ENCODE measurements at regions not wholly inside any gene's neighbourhood (a gene's known extent, or its start where the extent isn't known, plus 50 kb on each side); places are given as distances from the start of the nearest gene placed in this dataset.

DNA sequence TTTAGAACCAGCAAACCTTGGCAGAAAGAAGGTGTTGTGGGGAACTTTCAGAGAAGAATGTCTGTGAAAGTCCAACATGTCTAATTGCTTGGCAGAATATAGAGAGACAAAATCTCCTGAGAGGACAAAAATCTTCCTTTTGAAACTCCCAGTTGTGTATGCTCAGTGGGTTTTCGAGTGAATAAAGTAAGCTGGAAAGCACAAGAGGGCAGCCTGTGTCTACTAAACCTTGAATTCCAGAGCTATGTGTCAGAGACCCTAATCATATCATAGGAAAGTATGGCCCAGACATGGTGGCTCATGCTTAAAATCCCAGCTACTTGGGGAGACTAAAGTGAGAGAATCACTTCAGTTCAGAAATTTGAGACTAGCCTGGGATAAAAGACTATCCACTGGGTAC, 661.2 kb downstream of the SLC16A7 start:
- DNase-seq: peak in 1 of 2 experiments; percentile 2

- DNase-seq: no peak
These were observed 663.4 kb downstream of the SLC16A7 start for GRCh38 chr12:60259225-60259624.

GRCh38 chr12:60262378-60262777, 666.5 kb downstream of the SLC16A7 start:
- DNase-seq: no peak

DNA sequence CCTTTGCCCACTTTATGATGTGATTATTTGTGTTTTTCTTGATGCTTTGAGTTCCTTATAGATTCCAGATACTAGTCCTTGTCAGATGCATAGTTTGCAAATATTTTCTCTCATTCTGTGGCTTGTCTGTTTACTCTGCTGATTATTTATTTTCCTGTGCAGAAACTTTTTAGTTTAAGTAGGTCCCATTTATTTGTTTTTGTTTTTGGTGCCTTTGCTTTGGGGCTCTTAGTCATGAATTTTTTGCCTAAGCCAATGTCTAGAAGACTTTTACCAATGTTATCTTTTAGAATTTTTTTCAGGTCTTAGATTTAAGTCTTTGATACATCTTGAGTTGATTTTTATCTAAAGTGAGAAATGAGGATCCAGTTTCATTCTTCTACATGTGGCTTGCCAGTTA, 667.3 kb downstream of the SLC16A7 start:
- DNase-seq: no peak

DNA sequence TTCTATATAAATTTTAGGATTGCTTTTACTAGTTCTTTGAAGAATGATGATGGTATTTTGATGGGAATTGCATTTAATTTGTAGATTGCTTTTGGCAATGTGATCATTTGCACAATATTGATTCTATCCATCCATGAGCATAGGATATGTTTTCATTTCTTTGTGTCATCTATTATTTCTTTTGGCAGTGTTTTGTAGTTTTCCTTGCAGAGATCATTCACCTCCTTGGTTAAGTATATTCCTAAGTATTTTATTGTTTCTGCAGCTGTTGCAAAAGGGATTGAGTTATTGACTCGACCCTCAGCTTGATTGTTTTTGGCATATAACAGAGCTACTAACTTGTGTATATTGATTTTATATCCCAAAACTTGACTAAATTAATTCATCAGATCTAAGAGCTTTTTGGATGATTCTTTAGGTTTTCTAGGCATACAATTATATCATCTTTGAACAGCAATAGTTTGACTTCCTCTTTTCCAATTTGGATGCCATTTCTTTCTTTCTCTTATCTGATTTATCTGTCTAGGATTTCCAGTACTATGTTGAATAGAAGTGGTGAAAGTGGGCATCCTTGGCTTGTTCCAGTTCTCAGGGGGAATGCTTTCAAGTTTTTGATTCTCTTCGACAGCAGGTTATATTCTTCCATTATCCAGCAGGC, 668.1 kb downstream of the SLC16A7 start:
- DNase-seq: no peak

GRCh38 chr12:60265741-60266140, 669.9 kb downstream of the SLC16A7 start:
- no peak for DNase-seq

- no peak for DNase-seq
These were observed 670.6 kb downstream of the SLC16A7 start for GRCh38 chr12:60266381-60266852.

DNA sequence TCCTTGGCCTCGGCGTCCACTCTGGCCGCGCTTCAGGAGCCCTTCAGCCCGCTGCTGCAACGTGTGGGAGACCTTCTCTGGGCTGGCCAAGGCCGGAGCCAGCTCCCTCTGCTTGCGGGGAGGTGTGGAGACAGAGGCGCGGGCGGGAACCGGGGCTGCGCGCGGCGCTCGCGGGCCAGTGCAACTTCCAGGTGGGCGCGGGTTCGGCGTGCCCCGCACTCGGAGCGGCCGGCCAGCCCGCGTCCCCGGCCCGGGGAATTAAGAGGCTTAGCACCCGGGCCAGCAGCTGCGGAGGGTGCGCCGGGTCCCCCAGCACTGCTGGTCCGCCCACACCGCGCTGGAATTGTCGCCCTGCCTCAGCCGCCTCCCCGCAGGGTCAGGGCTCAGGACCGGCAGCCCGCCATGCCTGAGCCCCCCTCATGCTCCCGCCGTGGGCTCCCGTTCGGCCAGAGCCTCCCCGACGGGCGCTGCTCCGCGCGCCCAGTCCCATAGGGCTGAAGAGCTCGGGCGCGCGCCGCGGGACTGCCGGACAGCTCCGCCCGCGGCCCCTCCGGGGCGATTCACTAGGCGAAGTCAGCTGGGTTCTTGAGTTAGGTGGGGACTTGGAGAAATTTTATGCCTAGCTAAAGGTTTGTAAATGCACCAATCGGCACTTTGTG, 673.9 kb downstream of the SLC16A7 start:
- DNase-seq: no peak

GRCh38 chr12:60271816-60272215, 676.0 kb downstream of the SLC16A7 start:
- no peak for DNase-seq

DNA sequence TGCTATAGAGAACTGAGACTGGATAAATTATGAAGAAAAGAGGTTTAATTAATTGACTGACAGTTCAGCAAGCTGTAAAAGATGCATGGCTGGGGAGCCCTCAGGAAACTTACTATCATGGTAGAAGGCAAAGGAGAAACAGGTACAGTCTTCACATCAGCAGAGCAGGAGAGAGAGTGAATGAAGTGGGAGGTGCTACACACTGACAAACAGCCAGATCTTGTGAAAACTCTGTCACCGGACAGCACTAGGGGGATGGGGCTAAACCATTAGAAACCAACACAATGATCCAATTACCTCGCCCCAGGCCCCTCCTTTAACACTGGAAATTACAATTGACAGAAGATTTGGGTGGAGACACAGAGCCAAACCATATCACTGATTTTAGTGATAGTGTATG, 682.4 kb downstream of the SLC16A7 start:
- DNase-seq: no peak

DNA sequence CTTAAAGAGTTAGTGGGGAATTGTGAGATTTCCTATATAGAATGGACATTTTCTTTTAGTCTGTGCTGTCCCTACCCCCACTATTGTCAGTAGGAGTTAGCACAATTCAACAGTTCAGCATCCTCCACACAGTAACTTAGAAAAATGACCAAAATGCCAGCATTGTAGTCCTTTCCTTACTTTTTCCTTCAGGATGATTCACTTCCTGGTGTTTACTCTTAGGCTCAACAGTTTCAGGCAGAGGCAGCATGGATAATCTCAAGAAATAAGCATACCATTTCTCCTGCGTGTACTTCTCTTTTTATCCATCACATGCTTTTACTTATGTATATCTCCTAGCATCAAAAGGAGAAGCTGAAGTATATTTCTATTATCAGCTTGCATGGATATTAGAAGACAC, 683.4 kb downstream of the SLC16A7 start:
- DNase-seq: no peak

DNA sequence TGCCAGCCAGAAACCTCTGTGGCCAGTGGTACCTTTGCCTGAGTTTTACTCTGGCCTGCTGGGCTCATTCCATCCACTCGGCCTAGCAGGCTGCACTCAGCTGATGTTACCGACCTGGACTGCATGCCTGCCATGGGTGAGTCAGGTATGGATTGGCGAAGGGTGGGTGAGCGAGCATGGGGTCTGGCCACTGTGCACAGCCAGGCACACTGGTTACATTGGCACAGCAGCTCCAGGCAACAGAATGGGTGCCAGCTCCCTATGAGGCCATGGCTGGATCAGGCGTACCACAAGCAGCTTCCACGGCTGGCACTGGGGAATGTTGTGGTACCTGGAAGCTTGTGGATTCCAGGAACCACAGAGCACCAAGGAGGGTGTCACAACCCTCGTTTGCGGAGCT, 685.7 kb downstream of the SLC16A7 start:
- DNase-seq: no peak

DNA sequence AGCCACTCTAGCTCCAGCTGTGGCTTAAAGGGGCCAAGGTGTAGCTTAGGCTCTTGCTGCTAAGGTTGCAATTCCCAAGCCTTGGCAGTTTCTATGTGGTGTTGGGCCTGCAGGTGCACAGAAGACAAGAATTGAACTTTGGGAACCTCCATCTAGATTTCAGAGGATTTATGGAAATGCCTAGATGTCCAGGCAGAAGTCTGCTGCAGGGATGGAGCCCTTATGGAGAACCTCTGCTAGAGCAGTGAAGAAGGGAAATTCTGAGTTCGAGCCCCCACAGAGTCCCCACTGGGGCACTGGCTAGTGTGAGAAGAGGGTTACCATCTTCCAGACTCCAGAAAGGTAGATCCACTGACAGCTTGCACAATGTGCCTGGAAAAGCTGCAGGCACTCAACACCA, 694.7 kb downstream of the SLC16A7 start:
- no peak for DNase-seq

- DNase-seq: no peak
These were observed 712.6 kb downstream of the SLC16A7 start for GRCh38 chr12:60308366-60308991.

GRCh38 chr12:60311940-60312339, 716.1 kb downstream of the SLC16A7 start:
- no peak for DNase-seq

DNA sequence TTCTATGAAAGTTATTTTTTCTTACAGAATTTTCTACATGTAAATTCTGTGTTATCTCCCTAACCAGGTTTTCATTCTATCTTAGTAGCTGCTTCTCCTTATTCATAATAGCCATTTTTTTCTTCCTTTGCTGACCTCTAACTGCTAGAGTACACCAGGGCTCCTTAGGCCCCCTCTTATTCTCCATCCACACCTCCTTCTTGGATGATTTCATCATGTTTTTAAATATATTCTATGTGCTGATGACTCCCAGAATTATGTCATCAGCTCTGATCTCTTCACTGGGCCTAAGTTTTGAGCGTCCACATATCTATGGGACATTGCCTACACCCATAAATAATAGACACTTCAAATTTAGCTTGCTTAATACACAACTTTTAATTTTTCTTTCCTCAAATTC, 721.5 kb downstream of the SLC16A7 start:
- no peak for DNase-seq

DNA sequence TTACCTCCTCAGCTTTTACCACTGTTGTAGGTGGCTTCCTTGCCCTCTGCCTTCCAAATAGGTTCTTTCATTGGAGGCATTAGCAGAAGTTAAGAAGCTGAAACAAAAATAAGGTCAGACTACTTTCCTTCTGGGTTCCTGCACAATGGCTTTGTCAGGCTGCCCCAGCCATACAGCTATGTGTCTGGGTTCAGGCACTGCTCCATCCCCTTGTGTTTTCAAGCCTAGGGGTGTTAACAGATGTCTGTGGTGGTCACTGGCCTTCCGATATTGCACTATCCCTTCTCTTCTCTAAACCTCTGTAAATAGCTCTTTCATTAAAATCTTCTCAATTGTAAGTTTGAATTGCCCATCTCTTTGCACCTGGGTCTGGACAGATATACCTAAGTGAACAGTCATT, 728.9 kb downstream of the SLC16A7 start:
- no peak for DNase-seq

GRCh38 chr12:60333461-60333860, 737.6 kb downstream of the SLC16A7 start:
- no peak for DNase-seq

DNA sequence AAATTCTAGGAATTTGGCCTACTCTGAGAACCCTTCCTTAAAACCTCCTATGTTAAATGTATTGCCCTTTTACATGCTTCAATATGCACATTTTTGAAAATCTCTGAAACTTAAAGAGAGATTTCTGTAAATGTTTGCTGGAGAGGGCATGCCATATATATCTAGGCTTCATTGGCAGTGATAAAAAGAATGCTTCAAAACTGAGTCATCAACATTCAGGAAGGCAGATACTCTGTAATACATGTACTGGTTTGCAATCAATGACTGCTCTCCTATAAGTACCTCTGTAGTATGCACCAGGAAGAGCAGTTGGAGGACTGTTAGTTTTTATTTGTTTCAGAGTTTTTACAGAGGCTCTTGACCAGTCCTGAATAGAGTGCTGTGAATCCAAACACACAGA, 739.9 kb downstream of the SLC16A7 start:
- no peak for DNase-seq

DNA sequence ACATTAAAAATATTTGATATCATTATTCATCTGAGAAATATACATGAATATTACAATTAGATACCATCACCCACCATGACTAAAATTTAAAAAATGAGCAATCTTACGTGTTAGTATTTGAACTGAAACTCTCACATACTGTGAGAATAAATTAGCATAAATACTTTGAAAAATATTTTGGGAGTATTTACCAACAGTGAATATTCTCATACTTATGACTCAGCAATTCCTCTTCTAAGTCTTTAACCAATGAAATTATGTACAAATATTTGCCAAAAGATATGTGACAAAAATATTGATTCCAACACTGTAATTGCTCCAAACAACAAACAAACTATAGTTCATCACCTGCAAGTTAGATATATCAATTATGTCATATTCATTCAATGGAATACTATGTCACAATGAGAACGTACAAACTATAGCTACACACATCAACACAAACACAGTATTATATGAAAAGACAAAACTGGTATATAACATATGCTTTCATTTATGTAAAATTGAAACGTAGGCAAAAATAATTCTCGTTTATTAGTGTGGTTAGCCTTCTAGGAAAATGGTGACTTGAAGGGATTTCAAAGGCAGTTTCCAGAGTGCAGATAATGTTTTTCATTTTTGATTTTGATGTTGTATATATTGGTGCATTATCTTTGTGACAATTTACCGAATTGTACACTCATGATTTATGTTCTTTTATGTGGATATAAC, 742.2 kb downstream of the SLC16A7 start:
- DNase-seq: no peak

- DNase-seq: no peak
These were observed 749.6 kb downstream of the SLC16A7 start for GRCh38 chr12:60345442-60345841.

- DNase-seq: no peak
These were observed 753.6 kb downstream of the SLC16A7 start for GRCh38 chr12:60349232-60349978.

DNA sequence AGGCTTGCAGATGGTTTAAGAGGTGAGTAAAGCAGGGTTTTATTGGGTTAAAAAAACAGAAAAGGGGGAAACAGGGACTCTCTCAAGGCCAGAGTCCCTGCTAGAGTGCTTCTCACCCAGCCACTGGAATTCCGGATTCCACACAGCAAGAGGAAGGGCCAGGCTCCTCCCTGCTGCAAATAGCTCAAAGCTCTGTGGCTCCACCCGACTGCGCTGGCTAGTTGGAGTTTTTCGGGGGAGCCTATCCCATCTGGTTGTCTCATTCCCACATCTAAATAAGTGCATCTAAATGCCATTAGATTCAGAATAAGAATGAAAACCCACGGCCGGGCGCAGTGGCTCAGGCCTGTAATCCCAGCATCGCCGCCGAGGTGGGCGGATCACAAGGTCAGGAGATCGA, 791.5 kb downstream of the SLC16A7 start:
- no peak for DNase-seq

All from NCI-H524 (cell line).